Mesothelial cell of epicardium (in vitro differentiated cells): ENCODE measurements at regions not wholly inside any gene's neighbourhood (a gene's known extent, or its start where the extent isn't known, plus 50 kb on each side); places are given as distances from the start of the nearest gene placed in this dataset.

Source experiments
- DNase-seq, 2 experiments: peaks; one replicate each; pipeline ENCODE4 v3.0.0; 2021; ENCODE audit warnings: low spot score in 2 of 2; ENCODE audit not compliant: unreplicated experiment in 2 of 2
- H3K27ac Mint-ChIP-seq: 2 replicates; pipeline ENCODE4 v1.8.0; 2021; ENCODE audit warnings: mixed read lengths
- H3K27me3 Mint-ChIP-seq: 2 replicates; pipeline ENCODE4 v1.8.0; 2021; ENCODE audit warnings: low read depth, mixed read lengths
- H3K36me3 Mint-ChIP-seq: 2 replicates; pipeline ENCODE4 v1.8.0; 2021; ENCODE audit warnings: mixed read lengths
- H3K4me1 Mint-ChIP-seq: 2 replicates; pipeline ENCODE4 v1.8.0; 2021; ENCODE audit warnings: mixed read lengths
- H3K4me3 Mint-ChIP-seq: 2 replicates; pipeline ENCODE4 v1.8.0; 2021; ENCODE audit warnings: mild to moderate bottlenecking, moderate library complexity, mixed read lengths
- H3K9me3 Mint-ChIP-seq: 2 replicates; pipeline ENCODE4 v1.8.0; 2021; ENCODE audit warnings: mixed read lengths
- CTCF ChIP-seq: fragments of 200-600 bp; sonication (generic); IDR thresholded peaks from one replicate; pipeline ENCODE4 v1.5.0; 2021; ENCODE audit warnings: antibody characterized with exemption; ENCODE audit not compliant: unreplicated experiment

GRCh38 chrX:6599230-6599860 lies 64.4 kb upstream of the VCX3A start:
- TF ChIP-seq CTCF, result no peak
- H3K27me3 Mint-ChIP-seq, result no peaks in the 10 kb centered on the region
- no peak overlapping the region for H3K4me3 Mint-ChIP-seq
- no peak for DNase-seq
- no peak overlapping the region for H3K27ac Mint-ChIP-seq
- no peaks in the 10 kb centered on the region for H3K4me1 Mint-ChIP-seq
- no peaks in the 10 kb centered on the region for H3K36me3 Mint-ChIP-seq
- peaks cover 26% of the 10 kb centered on the region for H3K9me3 Mint-ChIP-seq
